Small intestine (tissue), 7 donors: ENCODE measurements at regions not wholly inside any gene's neighbourhood (a gene's known extent, or its start where the extent isn't known, plus 50 kb on each side); places are given as distances from the start of the nearest gene placed in this dataset.

Source experiments
- DNase-seq, 2 donors: peaks; one replicate each; pipeline versions ENCODE4 v3.0.0 to v3.0.0-alpha.2; 2013
- FAIRE-seq: peaks from 2 replicates; lab custom pipeline; 2012; peaks lifted over from hg19 to GRCh38; lab: Jason Lieb, UNC
- H3K27ac ChIP-seq, 3 donors: one replicate each; pipeline ENCODE4 v1.5.1; 2013; ENCODE audit warnings: low read length in 2 of 3, mild to moderate bottlenecking in 2 of 3, control low read depth in 1 of 3, inconsistent platforms in 1 of 3, low read depth in 1 of 3, moderate library complexity in 1 of 3
- H3K27me3 ChIP-seq, 3 donors: one replicate each; pipeline ENCODE4 v1.6.1; 2013; ENCODE audit warnings: low read length in 3 of 3, inconsistent platforms in 1 of 3; ENCODE audit not compliant: control insufficient read depth in 3 of 3, insufficient read depth in 3 of 3
- H3K36me3 ChIP-seq, 3 donors: one replicate each; pipeline ENCODE4 v1.6.1; 2013; ENCODE audit warnings: low read length in 3 of 3, inconsistent platforms in 1 of 3, low read depth in 1 of 3, mild to moderate bottlenecking in 1 of 3, moderate library complexity in 1 of 3; ENCODE audit not compliant: control insufficient read depth in 3 of 3, insufficient read depth in 2 of 3
- H3K4me1 ChIP-seq, 3 donors: one replicate each; pipeline ENCODE4 v1.6.1; 2013; ENCODE audit warnings: low read length in 2 of 3, inconsistent platforms in 1 of 3, low read depth in 1 of 3, mild to moderate bottlenecking in 1 of 3, moderate library complexity in 1 of 3; ENCODE audit not compliant: control insufficient read depth in 3 of 3, insufficient read depth in 2 of 3
- H3K4me3 ChIP-seq, 3 donors: one replicate each; pipeline ENCODE4 v1.5.1; 2013; ENCODE audit warnings: low read length in 3 of 3, control low read depth in 1 of 3, inconsistent platforms in 1 of 3, low read depth in 1 of 3, mild to moderate bottlenecking in 1 of 3, moderate library complexity in 1 of 3
- H3K9me3 ChIP-seq, 2 donors: one replicate each; pipeline ENCODE4 v1.6.1; 2013; ENCODE audit warnings: low read depth in 1 of 2, low read length in 1 of 2; ENCODE audit not compliant: control insufficient read depth in 2 of 2, insufficient read depth in 1 of 2
- WGBS, 3 donors: extraction: QIAGEN DNeasy Blood & Tissue Kit; methylation state at CpG; one replicate each; pipeline ENCODE4 v1.1.7; 2013; 5-methylcytosine and 5-hydroxymethylcytosine counted together
- donor health status: healthy with polysubstance abuse.
- donor health status: control.
- donor health status: control.
- donor health status: Bipolar disorder and iron deficiency.
- donor health status: healthy.

DNA sequence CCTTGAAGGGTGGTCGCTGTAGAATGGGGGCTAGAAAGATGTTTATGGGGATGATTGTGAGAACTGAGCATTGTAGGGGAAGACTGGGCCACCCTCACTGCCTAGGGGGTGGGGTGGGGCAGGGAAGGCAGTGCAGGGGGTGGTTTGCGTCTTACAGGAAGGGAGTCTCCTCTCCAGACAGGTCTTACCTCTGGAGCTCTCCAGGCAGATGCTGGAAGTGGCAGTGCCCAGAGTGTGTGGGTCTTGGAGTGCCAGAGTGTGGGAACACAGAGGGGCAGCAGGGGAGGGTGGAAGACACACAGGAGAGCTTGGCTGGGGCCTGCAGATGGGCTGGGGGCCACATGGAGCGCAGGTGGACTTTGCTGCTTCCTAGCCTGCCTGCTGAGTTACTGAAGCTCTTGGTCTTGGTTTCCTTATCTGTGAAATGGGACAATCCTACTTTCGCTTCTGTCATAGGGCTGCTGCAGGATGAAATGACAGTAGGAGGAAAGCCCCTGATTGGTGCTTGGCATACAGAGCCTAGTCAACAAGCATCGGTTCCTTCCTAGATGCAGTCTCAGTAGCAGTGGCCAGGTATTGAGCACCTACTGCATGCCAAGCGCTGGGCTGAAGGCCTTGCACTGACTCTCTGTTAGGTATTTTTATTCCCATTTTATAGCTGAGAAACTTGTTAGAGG lies 118.3 kb downstream of the SLC25A47 start:
- peaks cover 0 to 5% (median 0%) of the 10 kb centered on the region in 3 donors for H3K36me3 ChIP-seq
- FAIRE-seq (no peak), DNase-seq (no peak)
- H3K27ac ChIP-seq: peak overlapping the region in 1 of 3 donors; percentile 24
- H3K9me3 ChIP-seq: no peaks in the 10 kb centered on the region
- H3K4me1 ChIP-seq: peaks cover 2 to 17% (median 3%) of the 10 kb centered on the region in 3 donors
- H3K27me3 ChIP-seq: no peaks in the 10 kb centered on the region
- no peak overlapping the region for H3K4me3 ChIP-seq
- 86 to 87% (median 87%) methylated on average over 6 of the region's 6 CpGs for WGBS, 3 donors

DNA sequence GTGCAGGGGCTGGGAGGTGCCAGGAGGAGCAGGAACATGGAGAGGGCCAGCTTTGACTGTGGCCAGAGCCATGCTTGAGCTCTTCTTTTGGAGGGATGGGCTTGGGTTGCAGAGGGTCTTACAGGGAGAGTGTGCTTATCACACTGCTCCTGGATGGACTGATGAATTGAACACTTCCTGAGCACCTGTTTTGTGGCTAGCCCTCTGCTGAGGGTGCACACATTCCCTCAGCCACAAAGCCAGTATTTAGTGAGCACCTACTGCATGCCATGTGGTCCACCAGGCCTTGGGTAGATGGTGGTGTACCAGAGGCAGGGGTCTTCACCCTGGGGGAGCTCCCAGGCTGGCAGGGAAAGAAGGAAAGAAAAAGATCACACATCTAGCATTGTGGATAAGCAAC lies 118.9 kb downstream of the SLC25A47 start:
- Histone ChIP-seq H3K4me3 (no peak overlapping the region), H3K27ac (no peak overlapping the region), H3K27me3 (no peaks in the 10 kb centered on the region), H3K9me3 (no peaks in the 10 kb centered on the region), H3K4me1 (peaks cover 0 to 17% (median 3%) of the 10 kb centered on the region in 3 donors), H3K36me3 (peaks cover 0 to 5% (median 0%) of the 10 kb centered on the region in 3 donors)
- FAIRE-seq: no peak
- DNase-seq: no peak

DNA sequence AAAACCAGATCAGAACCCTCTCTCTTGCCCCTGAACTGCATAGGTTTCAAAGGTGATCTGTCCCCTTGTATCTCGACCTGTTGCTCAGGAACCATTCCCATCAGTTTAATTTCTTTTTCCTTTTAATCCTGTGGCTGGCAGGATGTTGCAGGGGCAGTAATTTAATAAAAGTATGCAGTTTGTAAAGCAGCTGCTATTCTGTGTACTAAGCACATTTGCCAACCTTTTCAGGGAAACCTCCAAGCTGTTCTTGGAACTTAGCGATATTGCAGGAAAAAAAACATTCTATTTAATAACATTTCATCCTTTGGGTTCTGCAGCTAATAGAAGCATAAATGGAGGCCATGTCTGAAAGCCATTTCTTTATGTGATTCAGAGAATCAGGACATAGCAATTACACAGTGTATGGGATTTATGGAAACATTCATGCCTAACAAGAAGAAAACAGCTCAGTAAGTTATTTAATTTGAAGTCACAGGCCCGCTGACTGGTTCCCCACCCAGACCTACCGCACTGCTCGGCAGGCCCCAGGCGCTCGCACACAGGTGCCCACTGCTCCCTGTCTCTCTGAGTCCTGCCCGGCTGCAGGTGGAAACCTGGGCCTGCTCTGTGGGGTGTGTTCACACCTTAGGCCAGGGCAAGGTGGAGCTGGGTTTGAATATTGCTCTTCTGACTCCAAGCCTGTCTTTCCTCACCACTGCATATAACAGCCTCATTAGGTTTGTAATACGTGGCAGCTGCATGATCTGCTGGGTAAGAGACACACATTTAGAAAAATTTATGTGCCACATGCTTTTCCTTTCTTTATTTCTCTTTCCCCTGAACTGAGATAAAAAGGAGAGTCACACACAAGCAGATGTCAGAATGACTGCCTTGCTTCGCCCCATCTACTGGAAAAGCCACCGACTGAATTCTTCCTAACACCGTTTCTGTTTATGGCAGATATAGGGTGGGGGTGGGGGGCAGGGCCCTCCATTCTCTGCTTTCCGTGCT lies 119.7 kb downstream of the SLC25A47 start:
- no peaks in the 10 kb centered on the region for H3K27me3 ChIP-seq
- 86 to 91% (median 87%) methylated on average over 13 of the region's 13 CpGs for WGBS, 3 donors
- no peak overlapping the region for H3K4me3 ChIP-seq
- H3K36me3 ChIP-seq: peaks cover 0 to 5% (median 0%) of the 10 kb centered on the region in 3 donors
- no peak for DNase-seq
- H3K4me1 ChIP-seq: peaks cover 0 to 17% (median 3%) of the 10 kb centered on the region in 3 donors
- no peaks in the 10 kb centered on the region for H3K9me3 ChIP-seq
- no peak overlapping the region for H3K27ac ChIP-seq
- no peak for FAIRE-seq

DNA sequence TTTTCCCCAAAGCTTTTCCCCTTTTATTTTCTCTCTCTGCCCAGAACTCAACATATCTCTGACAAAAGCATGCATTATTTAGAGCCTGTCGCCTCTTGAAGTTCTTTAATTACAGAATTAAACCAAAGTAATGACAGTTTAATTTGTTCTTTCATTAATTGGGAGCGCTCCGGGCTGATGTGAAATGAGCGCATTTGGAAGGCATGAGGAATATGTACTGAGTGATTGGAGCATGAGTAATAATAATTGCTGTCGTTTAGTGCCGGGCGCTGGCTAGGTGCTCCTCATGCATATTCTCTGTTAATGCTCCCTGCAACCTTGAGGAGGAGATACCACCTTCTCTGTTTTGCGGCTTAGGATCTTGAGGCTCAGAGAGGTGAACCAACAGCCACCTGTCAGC lies 120.5 kb downstream of the SLC25A47 start:
- H3K4me1 ChIP-seq: peaks cover 0 to 17% (median 3%) of the 10 kb centered on the region in 3 donors
- no peaks in the 10 kb centered on the region for H3K27me3 ChIP-seq
- WGBS, 3 donors: 86 to 93% (median 91%) methylated on average over 8 of the region's 8 CpGs
- no peak overlapping the region for H3K27ac ChIP-seq
- H3K4me3 ChIP-seq: no peak overlapping the region
- DNase-seq: no peak
- no peak for FAIRE-seq
- H3K9me3 ChIP-seq: no peaks in the 10 kb centered on the region
- H3K36me3 ChIP-seq: peaks cover 0 to 5% (median 0%) of the 10 kb centered on the region in 3 donors

DNA sequence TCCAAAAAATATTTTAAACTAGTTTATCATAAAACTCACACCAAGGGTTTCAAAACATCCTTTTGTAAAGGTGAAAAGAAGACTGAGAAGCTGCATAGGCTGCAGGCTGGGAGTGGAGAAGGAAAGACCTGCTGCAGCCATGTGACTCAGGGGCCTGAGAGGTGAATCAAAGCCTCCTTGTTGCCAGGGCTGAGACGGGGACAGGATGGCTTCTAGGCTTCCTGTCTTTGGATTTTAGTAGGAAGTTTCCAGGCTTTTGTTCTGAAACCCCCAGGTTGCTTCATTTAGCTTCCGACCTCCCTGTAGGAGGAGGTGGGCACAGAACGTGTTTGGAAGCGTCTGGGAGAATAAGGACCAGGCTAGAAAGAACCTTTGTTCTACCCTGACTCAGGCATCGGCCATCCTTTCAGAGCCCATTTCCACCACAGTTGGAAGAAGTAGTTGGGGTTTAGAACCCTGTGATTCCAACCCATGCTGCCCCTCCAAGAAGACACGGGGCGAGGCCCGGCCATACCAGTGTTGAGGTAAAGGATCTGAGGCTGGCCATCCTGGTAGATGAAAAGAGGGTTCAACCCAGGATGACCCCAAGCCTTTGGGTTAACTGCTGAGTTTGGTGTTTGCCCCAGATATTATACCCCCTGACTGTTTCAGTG lies 122.4 kb downstream of the SLC25A47 start:
- peaks cover 0 to 5% (median 0%) of the 10 kb centered on the region in 3 donors for H3K36me3 ChIP-seq
- no peaks in the 10 kb centered on the region for H3K9me3 ChIP-seq
- no peak overlapping the region for H3K27ac ChIP-seq
- FAIRE-seq: no peak
- H3K27me3 ChIP-seq: no peaks in the 10 kb centered on the region
- H3K4me1 ChIP-seq: peaks cover 0 to 3% (median 3%) of the 10 kb centered on the region in 3 donors
- no peak for DNase-seq
- no peak overlapping the region for H3K4me3 ChIP-seq
- WGBS, 3 donors: 89 to 90% (median 90%) methylated on average over 8 of the region's 8 CpGs

DNA sequence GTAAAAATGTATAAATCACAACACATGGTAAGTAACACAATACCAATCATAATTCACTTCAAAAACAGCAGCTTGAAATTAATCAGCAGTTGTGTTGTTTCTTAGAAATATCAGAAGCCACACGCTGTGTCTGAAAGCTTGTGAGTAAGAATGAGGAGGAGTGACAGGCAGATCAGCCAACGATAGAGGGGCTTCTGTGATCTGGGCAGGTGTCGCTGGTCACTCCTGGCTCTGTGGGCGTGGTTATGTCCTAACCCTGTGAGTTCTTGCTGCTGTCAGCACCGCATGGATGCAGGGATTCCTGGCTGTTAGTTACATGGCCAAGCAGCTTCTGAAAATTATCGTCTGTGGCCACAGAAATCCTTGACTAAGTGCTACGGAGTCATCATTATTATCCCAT lies 123.4 kb downstream of the SLC25A47 start:
- no peak overlapping the region for H3K27ac ChIP-seq
- H3K4me1 ChIP-seq: peaks cover 0 to 7% (median 0%) of the 10 kb centered on the region in 3 donors
- WGBS, 3 donors: 72 to 80% (median 77%) methylated on average over 7 of the region's 7 CpGs
- no peaks in the 10 kb centered on the region for H3K27me3 ChIP-seq
- peaks cover 0 to 5% (median 0%) of the 10 kb centered on the region in 3 donors for H3K36me3 ChIP-seq
- peak in 1 of 2 donors; percentile 15 for DNase-seq
- H3K9me3 ChIP-seq: no peaks in the 10 kb centered on the region
- no peak for FAIRE-seq
- H3K4me3 ChIP-seq: no peak overlapping the region

DNA sequence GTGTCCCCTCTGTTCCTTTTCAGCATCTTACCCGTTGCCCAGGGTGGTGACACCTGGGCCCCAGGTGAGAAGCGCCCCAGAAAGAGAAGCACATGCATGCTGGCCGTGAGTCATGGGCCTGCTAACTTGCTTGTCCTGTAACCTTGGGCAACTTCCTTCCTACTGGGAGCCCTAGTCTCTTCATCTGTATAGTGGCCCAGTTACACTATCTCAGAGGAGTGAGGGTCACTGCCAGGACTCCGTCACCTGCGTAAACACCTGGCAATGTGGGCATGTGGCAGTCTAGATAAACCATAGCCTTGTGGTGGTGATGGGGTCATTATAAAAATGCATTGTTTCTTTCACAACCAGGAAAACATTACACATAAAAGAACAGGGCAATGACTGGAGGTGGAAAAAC lies 125.2 kb downstream of the SLC25A47 start:
- DNase-seq: no peak
- Histone ChIP-seq H3K4me3 (no peak overlapping the region), H3K9me3 (no peaks in the 10 kb centered on the region), H3K36me3 (peaks cover 0 to 5% (median 0%) of the 10 kb centered on the region in 3 donors), H3K4me1 (peaks cover 0 to 7% (median 0%) of the 10 kb centered on the region in 3 donors), H3K27ac (no peak overlapping the region), H3K27me3 (no peaks in the 10 kb centered on the region)
- FAIRE-seq: no peak
- 84 to 91% (median 84%) methylated on average over 5 of the region's 5 CpGs for WGBS, 3 donors
